8988T (cell line): ENCODE measurements at regions not wholly inside any gene's neighbourhood (a gene's known extent, or its start where the extent isn't known, plus 50 kb on each side); places are given as distances from the start of the nearest gene placed in this dataset.
"Not testable (repeated sequence)": the region's sequence is repeated elsewhere in the genome, so short reads cannot be mapped to it uniquely, and the experiment has no call there.

Source experiments
- DNase-seq: peaks from one replicate; pipeline ENCODE4 v3.0.0; 2011

- no peak for DNase-seq
Observed at GRCh38 chr3:80705290-80705689, 937.5 kb upstream of the ROBO1 start.

- no peak for DNase-seq
Observed at GRCh38 chr3:80701349-80701748, 933.6 kb upstream of the ROBO1 start.

GRCh38 chr3:80697291-80697690 lies 929.5 kb upstream of the ROBO1 start:
- no peak for DNase-seq

- DNase-seq = no peak
Observed at GRCh38 chr3:80696280-80696679, 928.5 kb upstream of the ROBO1 start.

GRCh38 chr3:80688814-80689213 lies 921.0 kb upstream of the ROBO1 start:
- no peak for DNase-seq

- DNase-seq = no peak
Observed at GRCh38 chr3:80682951-80683350, 915.2 kb upstream of the ROBO1 start.

GRCh38 chr3:80682235-80682634 lies 914.4 kb upstream of the ROBO1 start:
- DNase-seq = no peak

- no peak for DNase-seq
Observed at GRCh38 chr3:80677796-80678195, 910.0 kb upstream of the ROBO1 start.

GRCh38 chr3:80676866-80677265 lies 909.1 kb upstream of the ROBO1 start:
- DNase-seq = no peak

- no peak for DNase-seq
Observed at GRCh38 chr3:80676261-80676660, 908.5 kb upstream of the ROBO1 start.

- no peak for DNase-seq
Observed at GRCh38 chr3:80675790-80676189, 908.0 kb upstream of the ROBO1 start.

- no peak for DNase-seq
Observed at GRCh38 chr3:80668600-80669294, 900.9 kb upstream of the ROBO1 start.

- no peak for DNase-seq
Observed at GRCh38 chr3:80668100-80668499, 900.3 kb upstream of the ROBO1 start.

GRCh38 chr3:80663426-80663825 lies 895.6 kb upstream of the ROBO1 start:
- no peak for DNase-seq

GRCh38 chr3:80655216-80655615 lies 887.4 kb upstream of the ROBO1 start:
- DNase-seq = no peak

GRCh38 chr3:80649170-80649569 lies 881.4 kb upstream of the ROBO1 start:
- DNase-seq = no peak

GRCh38 chr3:80643421-80643820 lies 875.6 kb upstream of the ROBO1 start:
- DNase-seq = no peak

- no peak for DNase-seq
Observed at GRCh38 chr3:80618295-80619256, 850.8 kb upstream of the ROBO1 start.

GRCh38 chr3:80612366-80612765 lies 844.6 kb upstream of the ROBO1 start:
- DNase-seq = no peak

- DNase-seq = not testable (repeated sequence)
Observed at GRCh38 chr3:80608072-80608471, 840.3 kb upstream of the ROBO1 start.

GRCh38 chr3:80606073-80606472 lies 838.3 kb upstream of the ROBO1 start:
- DNase-seq = no peak

- no peak for DNase-seq
Observed at GRCh38 chr3:80601479-80601878, 833.7 kb upstream of the ROBO1 start.

- no peak for DNase-seq
Observed at GRCh38 chr3:80592792-80593191, 825.0 kb upstream of the ROBO1 start.

- no peak for DNase-seq
Observed at GRCh38 chr3:80586338-80586737, 818.5 kb upstream of the ROBO1 start.
